Stimulated activated effector memory CD8-positive, alpha-beta T cell treated with anti-CD3 and anti-CD28 coated beads, Interleukin-12 subunit alpha, Interleukin-12 subunit beta, amount 100 ng/mL, for 72 hours (primary cell): ENCODE measurements at regions not wholly inside any gene's neighbourhood (a gene's known extent, or its start where the extent isn't known, plus 50 kb on each side); places are given as distances from the start of the nearest gene placed in this dataset.

Experiments
- ATAC-seq: fragments of 150-1000 bp; cut with Tn5 transposase; 2 replicates; pipeline ENCODE4 v1.10.0; 2021
- DNase-seq, 2 donors: peaks; one replicate each; pipeline ENCODE4 v3.0.0; 2021 to 2022; ENCODE audit warnings: low spot score in 2 of 2
- H3K27ac Mint-ChIP-seq: one replicate; pipeline ENCODE4 v1.8.0; 2022; ENCODE audit warnings: mild to moderate bottlenecking, mixed read lengths
- H3K36me3 Mint-ChIP-seq: one replicate; pipeline ENCODE4 v1.8.0; 2022; ENCODE audit warnings: mild to moderate bottlenecking, mixed read lengths
- H3K4me1 Mint-ChIP-seq: one replicate; pipeline ENCODE4 v1.8.0; 2022; ENCODE audit warnings: mixed read lengths
- H3K4me3 Mint-ChIP-seq: one replicate; pipeline ENCODE4 v1.8.0; 2022; ENCODE audit warnings: mild to moderate bottlenecking, mixed read lengths
- H3K9me3 Mint-ChIP-seq: one replicate; pipeline ENCODE4 v1.8.0; 2022; ENCODE audit warnings: mixed read lengths

DNA sequence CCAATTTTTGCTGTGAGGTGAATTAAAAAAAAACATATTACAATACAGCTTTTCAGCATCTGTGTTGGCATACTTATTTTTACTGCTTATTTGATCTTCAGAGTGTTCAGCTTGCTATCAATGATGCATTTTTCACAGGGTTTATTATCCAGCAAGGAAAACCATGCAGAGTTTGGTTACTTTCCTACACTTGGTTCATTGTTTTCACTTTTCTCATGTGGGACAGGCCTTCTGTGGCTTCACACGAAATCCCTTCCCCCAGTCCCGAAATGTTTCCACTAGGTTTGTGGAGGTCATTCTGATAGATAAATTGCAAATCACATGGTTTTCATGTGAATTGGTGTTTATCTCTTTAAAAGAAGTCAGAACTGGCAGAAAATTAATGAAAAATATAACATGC is 205.8 kb downstream of the SPCS3 start:
- no peak overlapping the region for H3K27ac Mint-ChIP-seq
- H3K36me3 Mint-ChIP-seq, result no peaks in the 10 kb centered on the region
- H3K4me1 Mint-ChIP-seq, result no peaks in the 10 kb centered on the region
- no peak overlapping the region for H3K4me3 Mint-ChIP-seq
- DNase-seq, result no peak
- no peaks in the 10 kb centered on the region for H3K9me3 Mint-ChIP-seq
- ATAC-seq, result no peak

DNA sequence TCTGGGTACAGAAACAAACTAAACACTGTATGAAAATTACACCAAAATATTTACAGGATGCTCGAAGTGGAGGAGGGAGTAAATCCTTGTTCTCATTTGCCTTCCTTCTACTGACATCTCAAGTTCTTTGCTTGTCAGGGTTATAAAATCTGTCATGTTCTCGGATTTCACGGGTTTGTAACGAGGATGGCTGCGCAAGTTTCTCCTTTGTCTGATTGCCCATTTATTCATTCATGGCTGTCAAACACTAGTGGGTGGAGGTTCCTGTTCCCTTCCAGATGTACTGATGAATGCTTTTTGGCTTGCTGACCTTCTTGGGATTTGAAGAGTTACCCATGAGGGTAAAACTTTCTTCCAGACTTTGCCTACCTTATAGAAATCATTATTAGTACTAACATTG is 206.9 kb downstream of the SPCS3 start:
- H3K4me3 Mint-ChIP-seq, result no peak overlapping the region
- no peaks in the 10 kb centered on the region for H3K9me3 Mint-ChIP-seq
- ATAC-seq (no peak), DNase-seq (no peak)
- H3K36me3 Mint-ChIP-seq, result no peaks in the 10 kb centered on the region
- no peak overlapping the region for H3K27ac Mint-ChIP-seq
- no peaks in the 10 kb centered on the region for H3K4me1 Mint-ChIP-seq

DNA sequence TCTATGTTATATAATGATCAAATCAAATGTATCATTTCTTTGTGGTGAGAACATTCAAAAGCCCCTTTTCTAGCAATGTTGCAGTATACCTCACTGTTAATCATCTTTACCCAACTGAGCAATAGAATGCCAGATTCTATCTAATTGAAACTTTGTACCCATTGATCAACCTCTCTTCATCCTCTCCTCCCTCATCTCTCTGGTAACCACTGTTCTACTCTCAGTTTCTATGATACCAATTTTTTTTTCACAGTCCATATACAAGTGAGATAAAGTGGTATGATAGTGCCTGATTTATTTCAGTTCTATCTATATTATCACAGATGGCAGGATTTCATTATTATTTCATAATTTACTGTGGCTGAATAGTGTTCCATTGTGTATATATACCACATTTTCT is 209.8 kb downstream of the SPCS3 start:
- Mint-ChIP-seq H3K27ac (no peak overlapping the region), H3K4me1 (no peaks in the 10 kb centered on the region), H3K9me3 (no peaks in the 10 kb centered on the region), H3K36me3 (no peaks in the 10 kb centered on the region), H3K4me3 (no peak overlapping the region)
- ATAC-seq (no peak), DNase-seq (no peak)

- Mint-ChIP-seq H3K27ac (no peak overlapping the region), H3K9me3 (peaks cover 2% of the 10 kb centered on the region), H3K4me1 (no peaks in the 10 kb centered on the region), H3K36me3 (no peaks in the 10 kb centered on the region), H3K4me3 (no peak overlapping the region)
- ATAC-seq, result no peak
- DNase-seq, result no peak
These were observed 213.4 kb downstream of the SPCS3 start for GRCh38 chr4:176533159-176533558.

GRCh38 chr4:176534566-176534965 is 214.8 kb downstream of the SPCS3 start:
- H3K9me3 Mint-ChIP-seq, result peaks cover 2% of the 10 kb centered on the region
- ATAC-seq, result no peak
- DNase-seq, result no peak
- no peaks in the 10 kb centered on the region for H3K36me3 Mint-ChIP-seq
- H3K27ac Mint-ChIP-seq, result no peak overlapping the region
- no peaks in the 10 kb centered on the region for H3K4me1 Mint-ChIP-seq
- H3K4me3 Mint-ChIP-seq, result no peak overlapping the region

DNA sequence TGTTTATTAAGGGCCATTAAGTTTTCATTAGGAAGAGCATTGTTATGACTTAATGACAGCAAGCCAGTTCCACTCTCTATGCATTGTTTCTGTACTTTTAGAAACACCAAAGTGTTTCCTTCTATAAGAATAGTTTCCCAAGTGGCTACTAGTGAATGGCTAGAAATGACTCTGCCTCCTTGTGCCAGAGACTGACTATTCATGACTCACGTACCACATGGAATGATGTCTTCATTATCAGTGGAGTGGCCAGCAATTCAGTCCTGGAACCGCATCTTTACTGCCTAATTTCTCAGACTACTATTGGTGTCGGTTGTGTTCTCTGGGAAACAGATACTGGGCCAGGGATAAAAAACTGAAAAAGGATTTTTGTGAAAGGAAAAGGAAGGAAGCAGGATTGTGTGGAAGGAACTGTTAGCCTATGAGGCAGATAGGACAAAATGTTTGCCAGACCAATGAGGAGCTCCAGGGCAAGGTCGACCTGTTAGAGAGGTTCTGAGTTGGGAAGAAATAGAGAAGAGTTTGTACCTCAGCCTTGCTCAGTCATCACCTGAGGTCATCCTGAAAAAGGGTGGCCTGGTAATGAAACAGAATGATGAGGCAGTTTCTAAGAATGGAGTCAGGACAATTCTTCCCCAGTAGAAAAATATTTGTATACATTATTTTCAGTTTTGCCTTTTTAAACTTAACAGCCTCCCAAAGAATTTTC is 218.6 kb downstream of the SPCS3 start:
- H3K4me3 Mint-ChIP-seq, result no peak overlapping the region
- H3K4me1 Mint-ChIP-seq, result no peaks in the 10 kb centered on the region
- H3K27ac Mint-ChIP-seq, result no peak overlapping the region
- DNase-seq (no peak), ATAC-seq (no peak)
- peaks cover 2% of the 10 kb centered on the region for H3K9me3 Mint-ChIP-seq
- no peaks in the 10 kb centered on the region for H3K36me3 Mint-ChIP-seq

- DNase-seq (no peak), ATAC-seq (no peak)
- Mint-ChIP-seq H3K27ac (no peak overlapping the region), H3K9me3 (peaks cover 2% of the 10 kb centered on the region), H3K36me3 (no peaks in the 10 kb centered on the region), H3K4me1 (no peaks in the 10 kb centered on the region), H3K4me3 (no peak overlapping the region)
These were observed 219.5 kb downstream of the SPCS3 start for GRCh38 chr4:176539091-176539784.

DNA sequence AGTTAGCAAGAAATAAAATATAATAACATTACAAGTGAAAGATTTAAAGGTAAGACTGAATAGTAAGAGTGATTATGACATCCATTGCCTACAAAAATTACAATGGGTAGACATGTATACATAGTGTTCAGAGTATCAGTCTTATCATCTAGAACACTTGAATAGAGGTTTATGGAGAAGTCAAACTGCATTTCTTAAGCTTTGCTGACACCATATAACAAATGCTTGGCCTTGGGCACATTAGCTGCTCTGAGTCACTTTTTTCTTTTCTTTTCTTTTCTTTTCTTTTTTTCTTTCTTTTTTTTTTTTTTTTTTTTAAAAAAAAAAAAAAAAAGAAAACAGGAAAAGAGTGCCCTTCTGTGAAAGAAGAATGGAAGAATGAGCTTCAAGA is 220.0 kb downstream of the SPCS3 start:
- no peaks in the 10 kb centered on the region for H3K36me3 Mint-ChIP-seq
- no peak overlapping the region for H3K27ac Mint-ChIP-seq
- DNase-seq, result no peak
- peaks cover 2% of the 10 kb centered on the region for H3K9me3 Mint-ChIP-seq
- H3K4me1 Mint-ChIP-seq, result no peaks in the 10 kb centered on the region
- no peak overlapping the region for H3K4me3 Mint-ChIP-seq
- no peak for ATAC-seq

GRCh38 chr4:176540814-176541213 is 221.0 kb downstream of the SPCS3 start:
- Mint-ChIP-seq H3K36me3 (no peaks in the 10 kb centered on the region), H3K27ac (no peak overlapping the region), H3K9me3 (peaks cover 2% of the 10 kb centered on the region), H3K4me3 (no peak overlapping the region), H3K4me1 (no peaks in the 10 kb centered on the region)
- no peak for DNase-seq
- no peak for ATAC-seq

GRCh38 chr4:176545872-176546271 is 226.1 kb downstream of the SPCS3 start:
- peaks cover 2% of the 10 kb centered on the region for H3K9me3 Mint-ChIP-seq
- H3K4me3 Mint-ChIP-seq, result no peak overlapping the region
- H3K27ac Mint-ChIP-seq, result no peak overlapping the region
- DNase-seq (no peak), ATAC-seq (no peak)
- H3K36me3 Mint-ChIP-seq, result no peaks in the 10 kb centered on the region
- no peaks in the 10 kb centered on the region for H3K4me1 Mint-ChIP-seq

DNA sequence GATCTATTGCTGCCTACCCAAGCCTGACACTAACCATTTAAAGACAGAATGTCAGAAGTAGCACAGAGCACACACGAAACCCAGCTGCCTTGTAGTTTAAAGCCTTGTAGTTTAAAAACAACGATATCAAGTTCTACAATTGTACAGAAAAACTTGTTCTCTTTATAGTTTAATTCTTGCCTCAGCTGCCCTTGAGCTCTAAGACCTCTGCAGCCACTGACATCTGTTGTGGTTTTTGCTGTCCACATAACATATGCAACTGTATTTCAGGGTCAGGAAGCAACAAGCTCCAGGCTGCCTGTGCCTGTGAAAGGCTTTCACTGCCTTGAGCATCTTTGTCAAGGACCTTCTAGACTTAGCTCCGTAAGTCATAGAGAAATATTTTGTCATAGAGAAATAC is 227.2 kb downstream of the SPCS3 start:
- DNase-seq, result no peak
- H3K36me3 Mint-ChIP-seq, result no peaks in the 10 kb centered on the region
- no peak for ATAC-seq
- peaks cover 2% of the 10 kb centered on the region for H3K9me3 Mint-ChIP-seq
- no peak overlapping the region for H3K27ac Mint-ChIP-seq
- no peaks in the 10 kb centered on the region for H3K4me1 Mint-ChIP-seq
- no peak overlapping the region for H3K4me3 Mint-ChIP-seq

GRCh38 chr4:176548571-176548970 is 228.8 kb downstream of the SPCS3 start:
- Mint-ChIP-seq H3K9me3 (peaks cover 2% of the 10 kb centered on the region), H3K27ac (no peak overlapping the region), H3K4me3 (no peak overlapping the region), H3K36me3 (no peaks in the 10 kb centered on the region), H3K4me1 (no peaks in the 10 kb centered on the region)
- ATAC-seq (no peak), DNase-seq (no peak)

DNA sequence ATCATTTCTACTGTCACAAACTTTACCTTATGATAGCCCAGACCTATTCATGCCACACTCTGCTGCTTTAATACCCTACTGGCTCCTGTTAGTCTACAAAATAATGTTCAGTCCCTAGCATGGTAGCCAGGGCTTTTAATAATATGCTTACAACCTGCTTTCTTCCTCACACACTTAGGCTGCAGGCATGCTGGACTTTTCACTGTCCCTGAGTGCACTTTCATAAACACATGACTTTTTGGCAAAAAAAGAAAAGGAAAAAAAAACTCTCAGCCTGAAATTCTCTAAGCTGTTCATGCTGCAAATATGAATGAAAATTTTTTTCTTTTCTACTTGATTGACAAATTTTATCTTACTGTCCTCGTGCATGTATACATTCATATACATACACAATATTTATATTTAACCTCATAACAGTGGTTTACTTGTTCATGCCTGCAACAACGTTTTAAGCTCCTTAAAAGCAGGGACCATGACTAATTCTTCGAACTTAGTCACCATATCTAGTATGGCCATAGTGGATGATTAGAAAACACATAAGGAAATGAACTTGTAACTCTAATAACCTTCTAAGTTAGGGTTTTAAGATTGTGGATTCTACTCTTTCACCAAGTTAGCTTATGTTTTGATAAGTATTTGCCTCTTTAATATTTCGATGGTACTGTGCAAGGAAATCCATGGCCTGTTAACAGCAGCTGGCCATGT is 229.5 kb downstream of the SPCS3 start:
- Mint-ChIP-seq H3K36me3 (no peaks in the 10 kb centered on the region), H3K4me3 (no peak overlapping the region), H3K9me3 (peaks cover 2% of the 10 kb centered on the region), H3K27ac (no peak overlapping the region), H3K4me1 (no peaks in the 10 kb centered on the region)
- DNase-seq (no peak), ATAC-seq (no peak)

- Mint-ChIP-seq H3K36me3 (no peaks in the 10 kb centered on the region), H3K27ac (no peak overlapping the region), H3K4me1 (no peaks in the 10 kb centered on the region), H3K9me3 (peaks cover 4% of the 10 kb centered on the region), H3K4me3 (no peak overlapping the region)
- ATAC-seq (no peak), DNase-seq (no peak)
These were observed 234.1 kb downstream of the VEGFC start for GRCh38 chr4:176558661-176559060.

- ATAC-seq, result no peak
- no peak overlapping the region for H3K27ac Mint-ChIP-seq
- no peaks in the 10 kb centered on the region for H3K36me3 Mint-ChIP-seq
- no peaks in the 10 kb centered on the region for H3K4me1 Mint-ChIP-seq
- no peak for DNase-seq
- no peak overlapping the region for H3K4me3 Mint-ChIP-seq
- H3K9me3 Mint-ChIP-seq, result peaks cover 4% of the 10 kb centered on the region
These were observed 231.4 kb downstream of the VEGFC start for GRCh38 chr4:176561368-176561767.

GRCh38 chr4:176563591-176563990 is 229.1 kb downstream of the VEGFC start:
- Mint-ChIP-seq H3K9me3 (peaks cover 4% of the 10 kb centered on the region), H3K27ac (no peak overlapping the region)
- no peak for DNase-seq

More at GRCh38 chr4:176563591-176563990, 229.1 kb downstream of the VEGFC start:
- no peaks in the 10 kb centered on the region for H3K36me3 Mint-ChIP-seq
- no peak for ATAC-seq
- no peak overlapping the region for H3K4me3 Mint-ChIP-seq
- H3K4me1 Mint-ChIP-seq, result no peaks in the 10 kb centered on the region
